Left colon (tissue), 2 donors: ENCODE measurements at regions not wholly inside any gene's neighbourhood (a gene's known extent, or its start where the extent isn't known, plus 50 kb on each side); places are given as distances from the start of the nearest gene placed in this dataset.

ENCODE experiments used
- ATAC-seq: fragments of 200-7000 bp; cut with Tn5 transposase; one replicate; pipeline ENCODE4 v1.9.1; 2020; ENCODE audit warnings: mild to moderate bottlenecking, moderate library complexity
- DNase-seq, 2 donors: peaks; one replicate each; pipeline ENCODE4 v3.0.0-alpha.2; 2020
- intact Hi-C, 2 donors: fragments of 100-400 bp; cut with DNase I in 1 of 2; cut with micrococcal nuclease in 1 of 2; formaldehyde crosslinking; loops; one replicate each; pipeline versions ENCODE4 v1.11.2 to v1.14.0; 2022; cut with DNase I, micrococcal nuclease
- donor health status: DM: no; HTN: no; CAD: no.
- donor health status: DM: yes; HTN: yes; CAD: no.

GRCh38 chr4:182093935-182094334 lies 149.3 kb upstream of the TENM3 start:
- DNase-seq (no peak), ATAC-seq (no peak)
- intact Hi-C loops: no loop called here

DNA sequence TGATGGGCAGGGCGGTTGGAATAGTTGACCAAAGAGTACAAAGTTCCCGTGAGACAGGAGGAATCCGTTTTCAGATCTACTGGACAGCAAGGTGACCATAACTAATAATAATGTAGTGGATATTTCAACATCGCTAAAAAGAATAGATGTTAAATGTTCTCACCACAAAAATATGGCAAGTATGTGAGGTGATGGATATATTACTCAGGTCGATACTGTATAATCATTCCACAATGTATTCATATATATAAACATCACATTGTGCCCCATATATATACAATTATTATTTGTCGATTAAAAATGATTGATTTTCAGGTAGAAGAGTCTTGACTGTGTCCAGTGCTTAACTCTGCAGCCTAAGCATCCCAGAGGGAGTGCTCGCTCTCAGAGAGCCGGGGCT lies 141.6 kb upstream of the TENM3 start:
- DNase-seq: no peak

GRCh38 chr4:182102576-182102975 lies 140.6 kb upstream of the TENM3 start:
- intact Hi-C loops: no loop called here
- no peak for ATAC-seq
- DNase-seq: no peak

More for the DNA sequence above, 141.6 kb upstream of the TENM3 start:
- intact Hi-C loops: no loop called here
- no peak for ATAC-seq

- intact Hi-C loops: no loop called here
- ATAC-seq: no peak
- no peak for DNase-seq
These were observed 139.4 kb upstream of the TENM3 start for GRCh38 chr4:182103614-182104319.

DNA sequence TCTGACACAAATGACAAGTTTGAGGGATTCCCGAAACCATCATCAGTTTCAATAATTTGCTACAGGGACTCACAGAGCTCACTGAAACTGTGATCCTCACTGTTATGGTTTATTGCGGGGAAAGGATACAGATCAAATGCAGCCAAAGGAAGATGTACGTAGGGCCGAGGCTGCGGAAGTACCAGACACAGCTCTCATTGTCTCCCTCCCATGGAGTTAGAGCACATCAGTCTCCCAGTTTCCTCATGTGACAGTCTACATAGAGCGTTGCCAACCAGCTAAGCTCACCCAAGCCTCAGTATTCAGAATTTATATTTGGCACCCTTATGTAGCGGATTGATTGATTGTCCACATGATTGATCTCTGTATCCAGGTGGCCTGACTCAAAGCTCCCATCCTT lies 137.8 kb upstream of the TENM3 start:
- ATAC-seq (no peak), DNase-seq (no peak)
- intact Hi-C loops: no loop called here

DNA sequence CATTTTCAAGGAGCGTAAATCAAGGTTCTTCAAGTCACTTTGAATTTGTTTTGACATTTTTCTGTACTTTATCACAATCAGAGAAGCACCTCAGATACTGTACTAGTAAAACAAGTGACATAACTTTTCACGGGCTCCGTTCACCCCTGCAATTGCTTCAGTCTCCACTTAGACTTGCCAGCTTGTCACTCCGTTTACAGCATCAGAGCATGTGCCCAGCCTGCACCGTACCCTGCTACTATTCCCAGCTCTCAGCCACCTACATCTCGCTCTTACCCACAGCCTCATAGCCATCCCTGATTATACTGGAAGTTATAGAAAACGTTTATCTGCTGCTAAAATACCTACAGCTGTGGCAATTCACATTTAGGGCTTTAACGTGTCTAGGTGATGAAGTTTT lies 135.3 kb upstream of the TENM3 start:
- ATAC-seq: no peak

DNA sequence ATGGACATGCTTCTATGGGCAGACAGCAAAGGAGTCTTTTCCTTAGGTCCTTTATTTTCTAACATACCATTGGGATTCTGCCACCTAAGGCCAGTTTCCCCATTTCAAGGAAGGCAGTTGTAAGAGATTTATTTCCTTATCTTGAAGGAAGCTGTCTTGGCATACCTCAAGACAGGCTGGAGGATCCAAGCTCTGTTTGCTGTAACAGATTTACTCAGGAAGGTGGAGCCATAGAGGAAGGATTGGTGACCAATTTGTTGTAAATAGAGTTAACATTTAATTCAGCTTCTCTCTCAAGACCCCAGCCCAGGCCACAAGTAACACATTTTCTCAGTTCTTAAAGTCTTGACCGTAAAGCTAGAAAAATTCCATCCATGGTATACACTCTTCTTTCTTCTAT lies 131.6 kb upstream of the TENM3 start:
- ATAC-seq: no peak
- DNase-seq: no peak

More for the DNA sequence above, 135.3 kb upstream of the TENM3 start:
- no peak for DNase-seq
- intact Hi-C loops: no loop called here

GRCh38 chr4:182113779-182114178 lies 129.4 kb upstream of the TENM3 start:
- intact Hi-C loops: no loop called here
- DNase-seq (no peak), ATAC-seq (no peak)

More for the DNA sequence above, 131.6 kb upstream of the TENM3 start:
- intact Hi-C loops: no loop called here

DNA sequence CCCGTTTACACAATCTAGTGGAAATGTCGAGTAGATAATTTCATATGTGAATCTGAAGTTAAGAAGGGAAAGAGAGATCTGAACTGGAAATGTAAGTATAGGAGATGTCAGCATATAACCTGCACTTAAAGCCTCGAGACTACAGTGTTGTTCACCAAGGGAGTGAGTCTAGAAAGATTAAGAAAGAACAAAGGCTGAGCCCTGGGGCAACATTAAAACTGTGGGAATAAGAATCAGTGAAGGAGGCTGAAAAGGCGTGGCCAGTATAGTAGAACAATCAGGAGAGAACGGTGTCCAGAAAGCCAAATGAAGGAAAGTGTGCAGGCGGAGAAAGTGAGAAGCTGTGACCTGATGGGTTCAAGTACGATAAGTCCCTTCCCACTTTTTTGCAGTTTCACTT lies 118.8 kb upstream of the TENM3 start:
- ATAC-seq: no peak
- intact Hi-C loops: no loop called here
- DNase-seq: no peak

DNA sequence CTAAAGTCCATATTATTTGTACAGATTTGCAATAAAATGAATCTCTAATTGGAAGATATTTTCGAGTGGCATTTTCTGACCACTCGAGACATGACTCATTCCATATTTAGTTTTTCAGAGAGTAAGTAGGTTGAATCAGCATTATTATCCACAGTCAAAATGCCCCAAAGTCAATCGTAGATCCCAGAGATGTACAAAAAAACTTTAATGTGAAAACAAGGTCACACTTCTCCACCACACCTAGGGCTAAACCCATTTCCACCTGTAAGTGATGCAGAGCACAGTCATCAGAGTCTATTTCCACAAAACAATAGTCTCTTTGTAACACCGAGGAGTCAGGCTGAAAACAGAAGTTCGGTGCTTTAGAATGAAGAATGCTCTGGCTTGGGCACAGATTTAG lies 117.1 kb upstream of the TENM3 start:
- ATAC-seq: no peak
- intact Hi-C loops: no loop called here
- no peak for DNase-seq

DNA sequence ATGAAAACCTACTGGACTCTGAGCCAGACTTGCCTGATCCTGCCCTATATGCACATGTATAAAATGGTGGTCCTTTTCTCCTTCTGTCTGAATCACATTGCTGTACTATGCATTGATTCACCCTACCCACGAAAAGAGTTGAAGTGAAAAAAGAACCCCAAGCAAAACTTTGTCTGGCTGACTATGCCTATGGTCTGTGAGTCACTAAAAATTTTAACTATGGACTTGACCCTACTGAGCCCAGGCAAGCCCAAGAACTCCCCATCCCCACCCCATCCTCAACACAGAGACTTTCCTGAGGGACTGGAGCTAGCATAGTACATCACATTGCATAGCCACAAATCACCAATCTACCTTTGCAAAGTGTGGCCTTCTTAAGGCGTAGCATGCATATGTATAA lies 116.6 kb upstream of the TENM3 start:
- intact Hi-C loops: no loop called here
- DNase-seq (no peak), ATAC-seq (no peak)

- ATAC-seq (no peak), DNase-seq (no peak)
- intact Hi-C loops: no loop called here
These were observed 110.2 kb upstream of the TENM3 start for GRCh38 chr4:182133033-182133432.

DNA sequence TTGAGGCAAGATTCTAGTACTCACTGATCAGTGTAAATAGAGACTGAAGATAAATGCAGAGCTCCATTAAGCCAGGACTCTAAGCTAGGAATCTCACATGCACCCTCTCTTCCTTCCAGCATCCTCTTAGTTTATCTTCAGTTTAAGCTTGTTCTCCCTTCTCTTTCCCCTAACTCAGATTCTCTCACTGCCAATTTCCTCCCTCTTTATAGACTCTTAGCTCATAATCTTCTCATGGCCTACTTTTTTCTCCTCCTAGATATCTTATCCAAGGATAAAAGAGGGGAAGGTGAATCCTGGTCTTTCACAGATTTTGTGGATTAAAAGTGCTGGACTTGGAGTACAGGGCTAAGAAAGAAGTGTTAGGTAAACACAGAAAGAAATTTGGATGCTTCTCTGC lies 108.9 kb upstream of the TENM3 start:
- no peak for DNase-seq
- no peak for ATAC-seq
- intact Hi-C loops: no loop called here

- intact Hi-C loops: no loop called here
- ATAC-seq (no peak), DNase-seq (no peak)
These were observed 107.0 kb upstream of the TENM3 start for GRCh38 chr4:182136201-182136600.

DNA sequence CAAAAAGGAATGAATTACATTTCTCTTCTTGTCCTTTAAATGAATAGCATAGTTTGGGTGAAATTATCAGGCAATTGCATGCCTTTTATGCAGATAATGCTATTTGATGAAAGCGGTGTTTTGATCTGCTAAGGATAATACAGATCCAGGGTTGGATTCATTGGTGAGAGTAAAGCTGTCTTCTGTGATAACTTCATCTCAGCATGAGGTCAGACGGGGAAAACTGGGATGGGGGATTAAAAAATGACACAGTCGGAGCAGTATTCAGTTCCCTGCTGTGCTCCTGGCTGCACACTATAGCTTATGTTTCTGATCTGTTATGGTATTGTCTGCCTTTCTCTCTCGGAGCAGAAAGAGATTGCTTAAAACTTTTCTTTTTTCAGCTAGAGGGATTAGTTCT lies 105.9 kb upstream of the TENM3 start:
- DNase-seq (no peak), ATAC-seq (no peak)
- intact Hi-C loops: no loop called here

DNA sequence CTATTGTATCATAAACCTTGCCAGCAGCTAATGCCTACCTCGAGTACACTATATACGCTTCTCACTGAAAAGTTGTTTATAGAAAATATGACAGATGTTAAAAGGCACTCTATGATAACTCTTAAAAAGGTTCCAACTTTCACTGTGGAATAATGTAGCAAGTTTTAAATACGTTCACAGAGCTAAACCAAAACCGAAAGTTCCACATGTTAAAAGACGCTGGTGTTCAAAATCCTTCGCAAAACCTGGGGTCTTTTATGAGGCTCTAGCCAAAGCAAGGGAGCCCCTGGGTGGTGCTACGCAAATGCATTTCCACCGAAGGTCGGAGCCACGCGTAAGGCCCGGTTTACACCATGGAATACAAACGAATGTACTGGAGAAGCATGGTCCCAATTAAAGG lies 103.7 kb upstream of the TENM3 start:
- ATAC-seq (no peak), DNase-seq (no peak)
- intact Hi-C loops: no loop called here

GRCh38 chr4:182140547-182140946 lies 102.7 kb upstream of the TENM3 start:
- ATAC-seq: no peak
- intact Hi-C loops: no loop called here
- no peak for DNase-seq

- no peak for ATAC-seq
- intact Hi-C loops: no loop called here
- no peak for DNase-seq
These were observed 102.1 kb upstream of the TENM3 start for GRCh38 chr4:182141061-182141460.

DNA sequence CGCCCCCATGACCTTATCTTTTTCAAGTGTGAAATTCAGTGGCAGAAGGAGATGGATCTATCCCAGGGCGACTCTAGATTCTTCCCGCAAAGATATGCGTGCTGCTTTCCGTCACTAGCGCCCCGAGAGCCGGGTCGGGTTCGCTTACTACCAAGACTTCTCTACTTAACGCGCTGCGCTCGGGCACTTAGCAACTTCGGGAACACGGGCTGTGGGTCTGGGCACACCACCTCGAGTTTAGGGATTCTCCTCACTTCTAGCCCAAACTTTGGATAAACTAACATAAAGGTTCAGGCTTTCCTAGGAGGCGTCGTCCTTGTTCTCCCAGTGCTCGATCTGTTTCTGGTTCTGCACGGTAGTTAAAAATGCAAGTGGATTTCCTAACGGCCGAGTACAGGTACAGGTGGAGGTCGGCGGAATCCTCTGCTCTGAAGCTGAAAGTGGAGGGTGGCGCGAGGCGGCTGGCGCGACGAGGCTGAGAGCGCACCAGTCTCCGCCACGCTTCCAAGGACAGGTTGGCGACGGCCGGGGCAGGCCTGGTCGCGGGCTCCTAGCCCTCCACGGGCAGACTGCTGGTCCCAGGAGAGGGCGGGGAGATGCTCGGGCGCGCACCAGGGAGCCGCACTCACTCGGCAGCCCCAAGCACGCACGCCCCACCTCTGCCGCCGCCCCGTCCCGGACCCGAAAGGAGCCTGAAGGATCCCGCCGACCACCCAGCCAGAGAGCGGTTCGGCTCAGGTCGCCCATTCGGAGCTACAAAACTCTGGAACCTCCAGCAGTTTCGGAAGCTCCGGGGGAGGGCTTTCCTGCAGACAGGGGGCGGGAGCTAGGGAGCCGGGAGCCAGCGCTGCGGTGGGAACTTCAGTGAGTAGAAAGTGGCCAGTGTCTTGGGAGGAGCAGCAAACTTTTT lies 100.8 kb upstream of the TENM3 start:
- peak in 1 of 2 donors; percentile 9 for DNase-seq
- intact Hi-C loops: no loop called here
- ATAC-seq: peak; percentile 36

- intact Hi-C loops: no loop called here
- ATAC-seq: peak; percentile 91
- DNase-seq: peak in 1 of 2 donors; percentile 34
These were observed 99.9 kb upstream of the TENM3 start for GRCh38 chr4:182143086-182143821.
